ENCODE measurements at regions not wholly inside any gene's neighbourhood (a gene's known extent, or its start where the extent isn't known, plus 50 kb on each side); places are given as distances from the start of the nearest gene placed in this dataset.

DNA sequence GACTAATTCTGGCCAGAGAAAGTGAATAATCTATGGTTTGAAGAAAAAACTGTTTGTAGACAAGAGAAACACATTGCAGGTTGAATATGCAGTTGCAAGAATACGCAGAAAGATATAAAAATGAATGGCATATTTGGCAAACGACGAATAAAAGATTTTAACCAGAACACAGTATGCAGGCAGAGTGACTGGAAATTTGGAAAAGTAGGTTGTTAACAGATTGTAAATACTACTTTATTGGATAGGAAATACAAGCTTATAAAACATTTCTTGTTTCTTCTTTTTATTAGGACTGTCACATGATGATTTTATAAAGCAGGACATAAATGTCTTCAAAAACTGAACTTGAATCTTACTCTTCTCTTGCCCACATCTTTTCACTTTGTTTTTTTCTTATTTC, 573.3 kb upstream of the PBX1 start:
- TF ChIP-seq EZH2 (IDR thresholded peaks at IDR 0.05; ENCODE audit: insufficient read depth, poor library complexity, severe bottlenecking) (no peak), EZH2phosphoT487 (IDR thresholded peaks at IDR 0.05; ENCODE audit: insufficient read depth, low read depth) (no peak)
